ENCODE measurements at regions not wholly inside any gene's neighbourhood (a gene's known extent, or its start where the extent isn't known, plus 50 kb on each side); places are given as distances from the start of the nearest gene placed in this dataset.

DNA sequence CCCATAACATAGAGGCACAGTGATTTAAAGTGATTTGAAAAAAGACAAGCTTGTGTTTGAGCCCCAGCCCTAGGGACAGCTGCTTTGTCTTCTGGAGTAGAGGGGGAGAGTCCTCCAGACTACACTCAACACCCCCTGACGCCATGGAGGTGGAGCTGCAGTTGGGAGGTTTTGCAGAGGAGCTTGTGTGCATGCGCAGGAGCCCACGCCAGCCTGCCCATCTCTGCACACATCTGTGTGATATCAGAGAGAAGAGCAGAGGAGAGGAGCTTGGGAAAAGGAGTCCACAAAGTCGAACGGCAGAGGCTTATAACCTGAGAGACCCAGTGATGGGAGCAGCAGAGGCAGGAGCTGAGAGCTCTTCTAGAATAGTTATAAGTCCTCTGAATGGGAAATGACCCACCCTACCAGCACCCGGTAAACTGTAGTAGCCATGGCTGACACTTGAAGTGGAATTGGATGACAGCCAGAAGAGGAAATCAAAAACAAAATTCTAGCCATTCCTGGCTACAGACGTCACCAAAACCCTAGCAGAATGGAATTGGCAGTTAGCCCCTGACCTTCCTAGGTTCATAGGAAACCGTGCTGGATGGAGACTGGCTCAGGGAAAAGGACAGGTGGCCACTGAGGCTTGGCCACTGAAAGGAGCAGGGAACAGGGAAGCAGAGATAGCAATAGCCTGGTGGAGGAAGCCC is 185.1 kb upstream of the VASH1 start:
- TF ChIP-seq CTCF (IDR thresholded peaks at IDR 0.05) (no peak), RFX5 (IDR thresholded peaks at IDR 0.05; ENCODE audit: low read length) (no peak), NRF1 (IDR thresholded peaks at IDR 0.05; ENCODE audit: low read depth, low read length) (no peak)
- TF ChIP-seq, protein P1, sequence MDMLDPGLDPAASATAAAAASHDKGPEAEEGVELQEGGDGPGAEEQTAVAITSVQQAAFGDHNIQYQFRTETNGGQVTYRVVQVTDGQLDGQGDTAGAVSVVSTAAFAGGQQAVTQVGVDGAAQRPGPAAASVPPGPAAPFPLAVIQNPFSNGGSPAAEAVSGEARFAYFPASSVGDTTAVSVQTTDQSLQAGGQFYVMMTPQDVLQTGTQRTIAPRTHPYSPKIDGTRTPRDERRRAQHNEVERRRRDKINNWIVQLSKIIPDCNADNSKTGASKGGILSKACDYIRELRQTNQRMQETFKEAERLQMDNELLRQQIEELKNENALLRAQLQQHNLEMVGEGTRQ (IDR thresholded peaks at IDR 0.05; ENCODE audit: borderline replicate concordance, low read depth, low read length), result no peak
